Glutamatergic neuron (in vitro differentiated cells): ENCODE measurements at regions not wholly inside any gene's neighbourhood (a gene's known extent, or its start where the extent isn't known, plus 50 kb on each side); places are given as distances from the start of the nearest gene placed in this dataset.

Source experiments
- DNase-seq: peaks from one replicate; pipeline ENCODE4 v3.0.0; 2022
- H3K27ac Mint-ChIP-seq: one replicate; pipeline ENCODE4 v1.8.0; 2020; ENCODE audit warnings: mild to moderate bottlenecking, mixed read lengths, inconsistent platforms; ENCODE audit not compliant: unreplicated experiment
- H3K27me3 Mint-ChIP-seq: one replicate; pipeline ENCODE4 v1.8.0; 2020; ENCODE audit warnings: mild to moderate bottlenecking, moderate library complexity, mixed read lengths, inconsistent platforms; ENCODE audit not compliant: unreplicated experiment
- H3K36me3 Mint-ChIP-seq: one replicate; pipeline ENCODE4 v1.8.0; 2020; ENCODE audit warnings: mild to moderate bottlenecking, mixed read lengths, inconsistent platforms; ENCODE audit not compliant: unreplicated experiment
- H3K4me1 Mint-ChIP-seq: one replicate; pipeline ENCODE4 v1.8.0; 2020; ENCODE audit warnings: mild to moderate bottlenecking, low read depth, mixed read lengths, inconsistent platforms; ENCODE audit not compliant: unreplicated experiment
- H3K4me3 Mint-ChIP-seq: one replicate; pipeline ENCODE4 v1.8.0; 2020; ENCODE audit warnings: mild to moderate bottlenecking, mixed read lengths, inconsistent platforms; ENCODE audit not compliant: unreplicated experiment
- H3K9me3 Mint-ChIP-seq: one replicate; pipeline ENCODE4 v1.8.0; 2020; ENCODE audit warnings: mild to moderate bottlenecking, moderate library complexity, mixed read lengths, inconsistent platforms; ENCODE audit not compliant: unreplicated experiment
- TF ChIP-seq, protein P1 (sequence below): fragments of 200-600 bp; sonication (generic); IDR thresholded peaks from one replicate; pipeline ENCODE4 v1.5.0; 2021; ENCODE audit not compliant: partially characterized antibody, unreplicated experiment

DNA sequence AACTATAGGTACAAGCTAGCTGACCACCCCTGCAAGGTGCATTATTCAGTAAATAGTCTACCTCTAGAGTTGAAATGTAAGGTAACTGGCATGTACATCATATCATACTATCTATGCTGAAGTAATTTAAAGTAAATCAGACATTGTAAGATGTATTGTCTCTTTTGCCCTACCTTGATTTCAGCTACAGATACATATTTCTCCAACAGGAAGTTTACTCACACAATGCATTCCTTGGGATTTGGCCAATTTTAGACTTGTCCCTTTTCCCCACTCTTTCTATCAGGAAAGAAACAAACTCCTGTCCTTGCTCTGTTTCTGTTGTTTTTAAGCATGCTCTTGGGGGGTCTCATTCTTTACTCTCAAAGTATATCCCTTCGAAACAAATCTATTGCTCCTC is 58.5 kb upstream of the TSLP start:
- Mint-ChIP-seq H3K36me3 (no peaks in the 10 kb centered on the region), H3K9me3 (no peaks in the 10 kb centered on the region), H3K4me3 (no peak overlapping the region), H3K27ac (no peak overlapping the region), H3K27me3 (peaks cover 2% of the 10 kb centered on the region), H3K4me1 (no peaks in the 10 kb centered on the region)
- DNase-seq: no peak
- TF ChIP-seq, protein P1, sequence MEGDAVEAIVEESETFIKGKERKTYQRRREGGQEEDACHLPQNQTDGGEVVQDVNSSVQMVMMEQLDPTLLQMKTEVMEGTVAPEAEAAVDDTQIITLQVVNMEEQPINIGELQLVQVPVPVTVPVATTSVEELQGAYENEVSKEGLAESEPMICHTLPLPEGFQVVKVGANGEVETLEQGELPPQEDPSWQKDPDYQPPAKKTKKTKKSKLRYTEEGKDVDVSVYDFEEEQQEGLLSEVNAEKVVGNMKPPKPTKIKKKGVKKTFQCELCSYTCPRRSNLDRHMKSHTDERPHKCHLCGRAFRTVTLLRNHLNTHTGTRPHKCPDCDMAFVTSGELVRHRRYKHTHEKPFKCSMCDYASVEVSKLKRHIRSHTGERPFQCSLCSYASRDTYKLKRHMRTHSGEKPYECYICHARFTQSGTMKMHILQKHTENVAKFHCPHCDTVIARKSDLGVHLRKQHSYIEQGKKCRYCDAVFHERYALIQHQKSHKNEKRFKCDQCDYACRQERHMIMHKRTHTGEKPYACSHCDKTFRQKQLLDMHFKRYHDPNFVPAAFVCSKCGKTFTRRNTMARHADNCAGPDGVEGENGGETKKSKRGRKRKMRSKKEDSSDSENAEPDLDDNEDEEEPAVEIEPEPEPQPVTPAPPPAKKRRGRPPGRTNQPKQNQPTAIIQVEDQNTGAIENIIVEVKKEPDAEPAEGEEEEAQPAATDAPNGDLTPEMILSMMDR: no peak

DNA sequence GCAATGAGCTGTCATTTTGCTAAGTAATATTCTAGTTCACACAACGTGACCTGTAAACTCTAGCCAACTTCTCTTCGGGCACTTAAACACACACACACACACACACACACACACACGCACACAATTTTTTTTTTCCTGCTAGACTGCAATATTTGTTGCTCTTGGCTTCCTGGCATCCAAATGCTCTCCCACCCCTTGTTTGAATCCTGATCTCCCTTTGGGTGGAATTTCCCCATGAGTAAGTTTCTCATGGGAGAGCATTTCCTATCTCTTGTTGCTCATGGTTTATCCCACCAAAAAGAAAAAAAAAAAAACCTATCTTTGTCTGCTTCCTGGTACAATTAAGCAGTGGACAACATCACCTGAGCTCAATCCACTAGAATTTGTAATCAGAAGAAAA is 54.7 kb upstream of the TSLP start:
- no peak overlapping the region for H3K4me3 Mint-ChIP-seq
- no peaks in the 10 kb centered on the region for H3K36me3 Mint-ChIP-seq
- no peak overlapping the region for H3K27ac Mint-ChIP-seq
- TF ChIP-seq, protein P1: no peak
- H3K27me3 Mint-ChIP-seq: peaks cover 2% of the 10 kb centered on the region
- H3K4me1 Mint-ChIP-seq: no peaks in the 10 kb centered on the region
- DNase-seq: no peak
- no peaks in the 10 kb centered on the region for H3K9me3 Mint-ChIP-seq

DNA sequence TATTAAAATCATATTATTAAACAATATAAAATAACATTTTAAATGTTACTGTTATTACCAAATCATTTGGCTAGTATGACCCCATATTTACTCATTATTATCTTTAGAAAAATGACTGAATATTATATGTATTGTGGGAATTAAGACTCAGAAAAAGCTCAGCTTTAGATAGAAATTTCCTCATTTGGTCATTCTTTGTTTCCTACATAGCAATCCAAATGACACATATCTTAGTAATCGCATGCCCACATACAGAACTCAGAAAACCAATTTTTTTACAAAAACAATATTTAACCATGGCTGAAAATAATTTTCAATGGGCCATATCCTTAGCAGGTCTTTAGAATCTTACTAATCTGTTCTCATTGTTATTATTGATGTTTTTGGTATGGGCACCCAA is 53.8 kb upstream of the TSLP start:
- DNase-seq: no peak
- Mint-ChIP-seq H3K27ac (no peak overlapping the region), H3K27me3 (peaks cover 2% of the 10 kb centered on the region), H3K36me3 (no peaks in the 10 kb centered on the region), H3K4me1 (no peaks in the 10 kb centered on the region), H3K9me3 (no peaks in the 10 kb centered on the region), H3K4me3 (no peak overlapping the region)
- TF ChIP-seq, protein P1: no peak
